ENCODE measurements at regions not wholly inside any gene's neighbourhood (a gene's known extent, or its start where the extent isn't known, plus 50 kb on each side); places are given as distances from the start of the nearest gene placed in this dataset.

- Histone ChIP-seq H3K9me3 (no peaks in the 10 kb centered on the region), H3K27ac (no peak overlapping the region), H3K36me3 (no peaks in the 10 kb centered on the region), H3K27me3 (no peaks in the 10 kb centered on the region), H3K4me3 (no peak overlapping the region), H3K4me1 (peaks cover 25% of the 10 kb centered on the region)
- intact Hi-C loops (cut with DNase I), result no loop called here
- TF ChIP-seq POLR2AphosphoS5 (IDR thresholded peaks at IDR 0.05; ENCODE audit: insufficient read depth in 1 of 2, low read depth in 1 of 2), result no peak
- no peak for TF ChIP-seq CTCF (IDR thresholded peaks at IDR 0.05)
- TF ChIP-seq POLR2A (IDR thresholded peaks at IDR 0.05), result no peak
- no peak for DNase-seq (ENCODE audit: extremely low spot score in 2 of 2)
Measured at GRCh38 chr15:70442616-70443321, 320.6 kb downstream of the UACA start.

- Histone ChIP-seq H3K27me3 (no peaks in the 10 kb centered on the region), H3K27ac (no peak overlapping the region), H3K9me3 (no peaks in the 10 kb centered on the region), H3K4me3 (no peak overlapping the region), H3K36me3 (no peaks in the 10 kb centered on the region), H3K4me1 (peaks cover 22% of the 10 kb centered on the region)
- no peak for DNase-seq (ENCODE audit: extremely low spot score in 2 of 2)
- intact Hi-C loops (cut with DNase I), result no loop called here
- TF ChIP-seq CTCF (IDR thresholded peaks at IDR 0.05) (no peak), POLR2AphosphoS5 (IDR thresholded peaks at IDR 0.05; ENCODE audit: insufficient read depth in 1 of 2, low read depth in 1 of 2) (no peak), POLR2A (IDR thresholded peaks at IDR 0.05) (no peak)
Measured at GRCh38 chr15:70442211-70442610, 321.1 kb downstream of the UACA start.

- peaks cover 18% of the 10 kb centered on the region for H3K4me1 ChIP-seq
- no peaks in the 10 kb centered on the region for H3K27me3 ChIP-seq
- no peak overlapping the region for H3K27ac ChIP-seq
- no peaks in the 10 kb centered on the region for H3K9me3 ChIP-seq
- H3K4me3 ChIP-seq, result no peak overlapping the region
- no peak for DNase-seq (ENCODE audit: extremely low spot score in 2 of 2)
- H3K36me3 ChIP-seq, result no peaks in the 10 kb centered on the region
- TF ChIP-seq POLR2A (IDR thresholded peaks at IDR 0.05) (no peak), CTCF (IDR thresholded peaks at IDR 0.05) (no peak), POLR2AphosphoS5 (IDR thresholded peaks at IDR 0.05; ENCODE audit: insufficient read depth in 1 of 2, low read depth in 1 of 2) (no peak)
- intact Hi-C loops (cut with DNase I), result no loop called here
Measured at GRCh38 chr15:70440416-70441138, 322.8 kb downstream of the UACA start.

GRCh38 chr15:70439880-70440279, 323.5 kb downstream of the UACA start:
- intact Hi-C loops (cut with DNase I), result no loop called here
- Histone ChIP-seq H3K36me3 (no peaks in the 10 kb centered on the region), H3K9me3 (no peaks in the 10 kb centered on the region), H3K27me3 (no peaks in the 10 kb centered on the region), H3K27ac (no peak overlapping the region), H3K4me3 (no peak overlapping the region), H3K4me1 (peaks cover 18% of the 10 kb centered on the region)
- no peak for DNase-seq (ENCODE audit: extremely low spot score in 2 of 2)
- TF ChIP-seq CTCF (IDR thresholded peaks at IDR 0.05) (no peak), POLR2AphosphoS5 (IDR thresholded peaks at IDR 0.05; ENCODE audit: insufficient read depth in 1 of 2, low read depth in 1 of 2) (no peak), POLR2A (IDR thresholded peaks at IDR 0.05) (no peak)

GRCh38 chr15:70439304-70439877, 324.0 kb downstream of the UACA start:
- H3K36me3 ChIP-seq, result no peaks in the 10 kb centered on the region
- no peak overlapping the region for H3K27ac ChIP-seq
- DNase-seq (ENCODE audit: extremely low spot score in 2 of 2), result no peak
- H3K27me3 ChIP-seq, result no peaks in the 10 kb centered on the region
- H3K4me3 ChIP-seq, result no peak overlapping the region
- H3K9me3 ChIP-seq, result no peaks in the 10 kb centered on the region
- intact Hi-C loops (cut with DNase I), result no loop called here
- peaks cover 18% of the 10 kb centered on the region for H3K4me1 ChIP-seq
- TF ChIP-seq POLR2AphosphoS5 (IDR thresholded peaks at IDR 0.05; ENCODE audit: insufficient read depth in 1 of 2, low read depth in 1 of 2), result no peak
- TF ChIP-seq CTCF (IDR thresholded peaks at IDR 0.05), result no peak
- TF ChIP-seq POLR2A (IDR thresholded peaks at IDR 0.05), result no peak
